Cardiac muscle cell (in vitro differentiated cells and primary cell): ENCODE measurements at regions not wholly inside any gene's neighbourhood (a gene's known extent, or its start where the extent isn't known, plus 50 kb on each side); places are given as distances from the start of the nearest gene placed in this dataset.

ENCODE experiments used
- DNase-seq, 2 donors: peaks; one replicate each; pipeline versions ENCODE4 v3.0.0 to v3.0.0-alpha.2; 2010 to 2017; ENCODE audit warnings: low read depth in 1 of 2, low spot score in 1 of 2
- H3K27ac ChIP-seq: fragments of 200-600 bp; sonication (generic); 2 replicates; pipeline ENCODE4 v1.5.1; 2016
- H3K27me3 ChIP-seq: fragments of 200-600 bp; sonication (generic); 2 replicates; pipeline ENCODE4 v1.6.0; 2016; ENCODE audit warnings: control low read depth
- H3K36me3 ChIP-seq: fragments of 200-600 bp; sonication (generic); 2 replicates; pipeline ENCODE4 v1.5.1; 2016; ENCODE audit warnings: control low read depth
- H3K4me1 ChIP-seq: fragments of 200-600 bp; sonication (generic); 2 replicates; pipeline ENCODE4 v1.8.1; 2017; ENCODE audit warnings: low read depth, mild to moderate bottlenecking, mixed run types
- H3K4me3 ChIP-seq: fragments of 200-600 bp; sonication (generic); 2 replicates; pipeline ENCODE4 v1.5.1; 2016; ENCODE audit warnings: mild to moderate bottlenecking
- H3K9me3 ChIP-seq: fragments of 200-600 bp; sonication (generic); 2 replicates; pipeline ENCODE4 v1.5.1; 2017; ENCODE audit warnings: low read depth, mild to moderate bottlenecking, control low read depth
- TF ChIP-seq, protein P1 (sequence below): IDR thresholded peaks from 2 replicates; pipeline ENCODE4 v1.5.1; 2012; ENCODE audit warnings: low read depth, mild to moderate bottlenecking, low read length

GRCh38 chr4:124958847-124959246 is 246.3 kb upstream of the ANKRD50 start:
- no peaks in the 10 kb centered on the region for H3K36me3 ChIP-seq
- no peak for DNase-seq
- no peak overlapping the region for H3K27ac ChIP-seq
- H3K4me3 ChIP-seq, result no peak overlapping the region
- no peaks in the 10 kb centered on the region for H3K9me3 ChIP-seq
- TF ChIP-seq, protein P1, sequence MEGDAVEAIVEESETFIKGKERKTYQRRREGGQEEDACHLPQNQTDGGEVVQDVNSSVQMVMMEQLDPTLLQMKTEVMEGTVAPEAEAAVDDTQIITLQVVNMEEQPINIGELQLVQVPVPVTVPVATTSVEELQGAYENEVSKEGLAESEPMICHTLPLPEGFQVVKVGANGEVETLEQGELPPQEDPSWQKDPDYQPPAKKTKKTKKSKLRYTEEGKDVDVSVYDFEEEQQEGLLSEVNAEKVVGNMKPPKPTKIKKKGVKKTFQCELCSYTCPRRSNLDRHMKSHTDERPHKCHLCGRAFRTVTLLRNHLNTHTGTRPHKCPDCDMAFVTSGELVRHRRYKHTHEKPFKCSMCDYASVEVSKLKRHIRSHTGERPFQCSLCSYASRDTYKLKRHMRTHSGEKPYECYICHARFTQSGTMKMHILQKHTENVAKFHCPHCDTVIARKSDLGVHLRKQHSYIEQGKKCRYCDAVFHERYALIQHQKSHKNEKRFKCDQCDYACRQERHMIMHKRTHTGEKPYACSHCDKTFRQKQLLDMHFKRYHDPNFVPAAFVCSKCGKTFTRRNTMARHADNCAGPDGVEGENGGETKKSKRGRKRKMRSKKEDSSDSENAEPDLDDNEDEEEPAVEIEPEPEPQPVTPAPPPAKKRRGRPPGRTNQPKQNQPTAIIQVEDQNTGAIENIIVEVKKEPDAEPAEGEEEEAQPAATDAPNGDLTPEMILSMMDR, result no peak
- H3K4me1 ChIP-seq, result no peaks in the 10 kb centered on the region
- no peaks in the 10 kb centered on the region for H3K27me3 ChIP-seq

- no peak overlapping the region for H3K4me3 ChIP-seq
- no peak for DNase-seq
- H3K4me1 ChIP-seq, result no peaks in the 10 kb centered on the region
- TF ChIP-seq, protein P1, result no peak
- H3K27me3 ChIP-seq, result no peaks in the 10 kb centered on the region
- no peak overlapping the region for H3K27ac ChIP-seq
- no peaks in the 10 kb centered on the region for H3K9me3 ChIP-seq
- no peaks in the 10 kb centered on the region for H3K36me3 ChIP-seq
Measured at GRCh38 chr4:124955476-124955875, 242.9 kb upstream of the ANKRD50 start.

GRCh38 chr4:124954046-124954445 is 241.5 kb upstream of the ANKRD50 start:
- Histone ChIP-seq H3K4me1 (no peaks in the 10 kb centered on the region), H3K4me3 (no peak overlapping the region), H3K36me3 (no peaks in the 10 kb centered on the region), H3K9me3 (no peaks in the 10 kb centered on the region), H3K27me3 (no peaks in the 10 kb centered on the region), H3K27ac (no peak overlapping the region)
- DNase-seq, result no peak
- TF ChIP-seq, protein P1, result no peak

DNA sequence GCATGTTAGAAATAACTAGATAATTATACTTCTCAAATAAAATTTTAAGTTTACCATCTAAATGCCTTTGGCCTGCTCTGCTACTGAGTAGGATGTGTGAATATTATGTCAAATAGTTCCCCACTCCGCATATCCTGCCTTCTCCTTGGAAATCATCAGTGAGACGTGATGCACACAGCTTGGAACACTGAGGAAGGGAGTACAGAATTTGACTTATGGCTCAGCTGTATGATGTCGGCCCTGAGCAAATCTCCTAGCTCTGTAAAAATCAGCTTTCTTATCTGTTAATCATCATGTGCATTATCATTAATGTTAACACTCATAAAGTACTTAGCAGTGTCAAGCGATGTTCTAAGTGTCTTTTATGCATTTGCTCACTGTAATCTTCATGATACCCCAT is 241.0 kb upstream of the ANKRD50 start:
- no peaks in the 10 kb centered on the region for H3K4me1 ChIP-seq
- TF ChIP-seq, protein P1, result no peak
- no peak for DNase-seq
- no peak overlapping the region for H3K4me3 ChIP-seq
- no peaks in the 10 kb centered on the region for H3K27me3 ChIP-seq
- H3K27ac ChIP-seq, result no peak overlapping the region
- no peaks in the 10 kb centered on the region for H3K9me3 ChIP-seq
- no peaks in the 10 kb centered on the region for H3K36me3 ChIP-seq

DNA sequence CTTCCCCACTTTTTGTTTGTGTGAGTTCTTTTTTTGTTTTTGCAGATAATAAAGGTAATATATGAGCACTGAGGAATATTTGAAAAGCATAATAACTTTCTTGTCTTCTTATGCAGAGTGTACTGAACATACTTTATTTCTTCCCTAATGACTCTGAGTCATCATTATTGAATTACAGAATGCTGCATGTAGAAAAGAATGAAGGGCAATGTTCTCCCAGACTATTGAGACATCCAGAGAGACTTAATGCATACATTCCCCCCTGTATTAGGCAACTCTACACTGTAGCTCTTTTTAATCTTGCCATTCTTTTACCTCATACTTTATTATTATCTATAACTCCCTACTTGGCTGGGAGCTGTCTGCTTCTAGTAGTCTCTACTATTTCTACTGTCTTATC is 240.5 kb upstream of the ANKRD50 start:
- DNase-seq, result peak in 1 of 2 donors; percentile 92
- TF ChIP-seq, protein P1, result no peak
- Histone ChIP-seq H3K36me3 (no peaks in the 10 kb centered on the region), H3K27me3 (no peaks in the 10 kb centered on the region), H3K4me3 (no peak overlapping the region), H3K4me1 (no peaks in the 10 kb centered on the region), H3K27ac (no peak overlapping the region), H3K9me3 (no peaks in the 10 kb centered on the region)

DNA sequence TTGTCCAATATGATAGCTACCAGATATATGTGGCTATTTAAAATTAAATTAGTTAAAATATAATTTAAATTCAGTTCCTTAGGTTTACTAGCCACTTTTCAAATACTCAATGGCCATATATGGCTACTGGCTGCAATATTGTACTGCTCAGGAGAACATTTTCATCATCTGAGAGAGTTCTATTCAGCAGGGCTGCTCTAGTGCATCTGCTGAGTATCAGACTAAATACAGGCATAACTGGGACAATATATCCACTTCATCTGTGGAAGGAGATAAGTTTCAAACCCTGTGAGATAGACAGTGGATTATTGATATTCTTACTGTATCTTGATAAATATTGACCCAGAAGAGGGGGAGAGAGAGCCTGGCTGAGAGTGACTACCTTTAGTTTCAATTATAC is 240.1 kb upstream of the ANKRD50 start:
- Histone ChIP-seq H3K4me3 (no peak overlapping the region), H3K27ac (no peak overlapping the region), H3K4me1 (no peaks in the 10 kb centered on the region), H3K36me3 (no peaks in the 10 kb centered on the region), H3K9me3 (no peaks in the 10 kb centered on the region), H3K27me3 (no peaks in the 10 kb centered on the region)
- TF ChIP-seq, protein P1, result no peak
- no peak for DNase-seq
